Astrocyte (in vitro differentiated cells and primary cell): ENCODE measurements at regions not wholly inside any gene's neighbourhood (a gene's known extent, or its start where the extent isn't known, plus 50 kb on each side); places are given as distances from the start of the nearest gene placed in this dataset.

ENCODE experiments used
- DNase-seq: peaks from one replicate; pipeline ENCODE4 v3.0.0-alpha.2; 2010; ENCODE audit warnings: low read depth
- FAIRE-seq: peaks from 2 replicates; lab custom pipeline; 2011; peaks lifted over from hg19 to GRCh38; lab: Jason Lieb, UNC
- H2AFZ ChIP-seq: 2 replicates; pipeline ENCODE4 v1.6.0; 2012; ENCODE audit warnings: low read depth, low read length, inconsistent platforms
- H3K27ac ChIP-seq: 2 replicates; pipeline ENCODE4 v1.5.1; 2011; ENCODE audit warnings: low read depth, low read length, inconsistent platforms
- H3K27me3 ChIP-seq: 2 replicates; pipeline ENCODE4 v1.6.0; 2011; ENCODE audit warnings: low read length, inconsistent platforms; ENCODE audit not compliant: insufficient read depth
- H3K36me3 ChIP-seq: 2 replicates; pipeline ENCODE4 v1.5.1; 2011; ENCODE audit warnings: low read length, inconsistent platforms; ENCODE audit not compliant: insufficient read depth
- H3K4me1 ChIP-seq: 2 replicates; pipeline ENCODE4 v1.5.1; 2011; ENCODE audit warnings: low read length, inconsistent platforms; ENCODE audit not compliant: insufficient read depth
- H3K4me2 ChIP-seq: 2 replicates; pipeline ENCODE4 v1.6.0; 2012; ENCODE audit warnings: low read length, inconsistent platforms
- H3K4me3 ChIP-seq: 2 replicates; pipeline ENCODE4 v1.5.1; 2011; ENCODE audit warnings: low read depth, mild to moderate bottlenecking, low read length, inconsistent platforms; ENCODE audit not compliant: insufficient read depth
- H3K79me2 ChIP-seq: 2 replicates; pipeline ENCODE4 v1.6.0; 2012; ENCODE audit warnings: mild to moderate bottlenecking, low read length, inconsistent platforms; ENCODE audit not compliant: insufficient read depth
- H3K9ac ChIP-seq: 2 replicates; pipeline ENCODE4 v1.6.0; 2012; ENCODE audit warnings: mild to moderate bottlenecking, low read length, inconsistent platforms
- H3K9me3 ChIP-seq: 2 replicates; pipeline ENCODE4 v1.5.1; 2012; ENCODE audit warnings: low read depth, mild to moderate bottlenecking, low read length, inconsistent platforms; ENCODE audit not compliant: insufficient read depth
- H4K20me1 ChIP-seq: 2 replicates; pipeline ENCODE4 v1.6.0; 2012; ENCODE audit warnings: low read length, inconsistent platforms; ENCODE audit not compliant: insufficient read depth
- H3K27ac Mint-ChIP-seq: one replicate; pipeline ENCODE4 v1.8.0; 2021; ENCODE audit warnings: mild to moderate bottlenecking, mixed read lengths; ENCODE audit not compliant: unreplicated experiment
- H3K27me3 Mint-ChIP-seq: one replicate; pipeline ENCODE4 v1.8.0; 2021; ENCODE audit warnings: low read depth, mixed read lengths; ENCODE audit not compliant: unreplicated experiment
- H3K36me3 Mint-ChIP-seq: one replicate; pipeline ENCODE4 v1.8.0; 2021; ENCODE audit warnings: low read depth, mixed read lengths; ENCODE audit not compliant: unreplicated experiment
- H3K4me1 Mint-ChIP-seq: one replicate; pipeline ENCODE4 v1.8.0; 2021; ENCODE audit warnings: low read depth, mixed read lengths; ENCODE audit not compliant: unreplicated experiment
- H3K4me3 Mint-ChIP-seq: one replicate; pipeline ENCODE4 v1.8.0; 2021; ENCODE audit warnings: mild to moderate bottlenecking, moderate library complexity, mixed read lengths; ENCODE audit not compliant: unreplicated experiment
- H3K9me3 Mint-ChIP-seq: one replicate; pipeline ENCODE4 v1.8.0; 2021; ENCODE audit warnings: mild to moderate bottlenecking, mixed read lengths; ENCODE audit not compliant: unreplicated experiment
- EZH2 ChIP-seq: IDR thresholded peaks from 2 replicates; pipeline ENCODE4 v1.6.1; 2012; ENCODE audit warnings: mild to moderate bottlenecking, low read length, inconsistent platforms; ENCODE audit not compliant: insufficient read depth
- TF ChIP-seq, protein P1 (sequence below): IDR thresholded peaks from 2 replicates; pipeline ENCODE4 v1.5.1; 2011; ENCODE audit warnings: low read depth, mild to moderate bottlenecking, inconsistent platforms, low read length, moderate library complexity; ENCODE audit not compliant: insufficient read depth

- Histone ChIP-seq H3K27ac (no peak overlapping the region), H3K4me1 (no peaks in the 10 kb centered on the region), H2AFZ (no peak overlapping the region), H3K27me3 (peaks cover 9% of the 10 kb centered on the region), H3K9me3 (no peaks in the 10 kb centered on the region), H3K4me3 (no peak overlapping the region), H3K9ac (no peak overlapping the region), H3K79me2 (no peaks in the 10 kb centered on the region), H3K36me3 (no peaks in the 10 kb centered on the region), H4K20me1 (no peaks in the 10 kb centered on the region), H3K4me2 (no peak overlapping the region)
- peaks cover 2% of the 10 kb centered on the region for H3K9me3 Mint-ChIP-seq
- H3K27me3 Mint-ChIP-seq, result peaks cover 45% of the 10 kb centered on the region
- no peak overlapping the region for H3K4me3 Mint-ChIP-seq
- TF ChIP-seq, protein P1, sequence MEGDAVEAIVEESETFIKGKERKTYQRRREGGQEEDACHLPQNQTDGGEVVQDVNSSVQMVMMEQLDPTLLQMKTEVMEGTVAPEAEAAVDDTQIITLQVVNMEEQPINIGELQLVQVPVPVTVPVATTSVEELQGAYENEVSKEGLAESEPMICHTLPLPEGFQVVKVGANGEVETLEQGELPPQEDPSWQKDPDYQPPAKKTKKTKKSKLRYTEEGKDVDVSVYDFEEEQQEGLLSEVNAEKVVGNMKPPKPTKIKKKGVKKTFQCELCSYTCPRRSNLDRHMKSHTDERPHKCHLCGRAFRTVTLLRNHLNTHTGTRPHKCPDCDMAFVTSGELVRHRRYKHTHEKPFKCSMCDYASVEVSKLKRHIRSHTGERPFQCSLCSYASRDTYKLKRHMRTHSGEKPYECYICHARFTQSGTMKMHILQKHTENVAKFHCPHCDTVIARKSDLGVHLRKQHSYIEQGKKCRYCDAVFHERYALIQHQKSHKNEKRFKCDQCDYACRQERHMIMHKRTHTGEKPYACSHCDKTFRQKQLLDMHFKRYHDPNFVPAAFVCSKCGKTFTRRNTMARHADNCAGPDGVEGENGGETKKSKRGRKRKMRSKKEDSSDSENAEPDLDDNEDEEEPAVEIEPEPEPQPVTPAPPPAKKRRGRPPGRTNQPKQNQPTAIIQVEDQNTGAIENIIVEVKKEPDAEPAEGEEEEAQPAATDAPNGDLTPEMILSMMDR, result no peak
- TF ChIP-seq EZH2, result no peak
- no peaks in the 10 kb centered on the region for H3K4me1 Mint-ChIP-seq
- H3K27ac Mint-ChIP-seq, result no peak overlapping the region
- FAIRE-seq (no peak), DNase-seq (no peak)
- no peaks in the 10 kb centered on the region for H3K36me3 Mint-ChIP-seq
Measured at GRCh38 chr1:34371829-34372532, 195.3 kb downstream of the C1orf94 start.

DNA sequence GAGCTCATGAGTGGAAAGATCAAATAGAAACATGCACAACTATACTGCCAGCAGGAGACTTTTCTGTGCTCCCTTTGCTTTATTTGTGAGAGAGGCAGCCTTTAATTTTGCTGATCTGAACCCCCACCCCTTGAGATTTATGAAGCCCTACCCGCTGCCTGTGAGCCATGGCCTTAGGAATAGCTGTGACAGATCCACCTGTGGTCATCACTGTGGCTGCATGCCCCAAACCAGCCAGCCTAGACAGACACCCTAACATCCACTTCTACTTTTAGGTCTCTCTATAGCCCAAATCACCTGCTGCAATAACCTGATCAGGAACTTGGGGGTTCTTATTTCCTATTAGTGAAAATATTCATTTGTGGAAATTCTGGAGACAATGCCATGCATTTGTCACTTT is 196.2 kb downstream of the C1orf94 start:
- Histone ChIP-seq H3K4me3 (no peak overlapping the region), H3K36me3 (no peaks in the 10 kb centered on the region), H3K9me3 (no peaks in the 10 kb centered on the region), H3K79me2 (no peaks in the 10 kb centered on the region), H3K27me3 (peaks cover 9% of the 10 kb centered on the region), H2AFZ (no peak overlapping the region), H3K27ac (no peak overlapping the region), H3K9ac (no peak overlapping the region), H4K20me1 (no peaks in the 10 kb centered on the region), H3K4me2 (no peak overlapping the region), H3K4me1 (no peaks in the 10 kb centered on the region)
- H3K9me3 Mint-ChIP-seq, result peaks cover 2% of the 10 kb centered on the region
- no peak for FAIRE-seq
- no peaks in the 10 kb centered on the region for H3K36me3 Mint-ChIP-seq
- no peak overlapping the region for H3K27ac Mint-ChIP-seq
- peaks cover 46% of the 10 kb centered on the region for H3K27me3 Mint-ChIP-seq
- TF ChIP-seq, protein P1, result no peak
- no peak for TF ChIP-seq EZH2
- no peak overlapping the region for H3K4me3 Mint-ChIP-seq
- no peaks in the 10 kb centered on the region for H3K4me1 Mint-ChIP-seq
- DNase-seq, result no peak

DNA sequence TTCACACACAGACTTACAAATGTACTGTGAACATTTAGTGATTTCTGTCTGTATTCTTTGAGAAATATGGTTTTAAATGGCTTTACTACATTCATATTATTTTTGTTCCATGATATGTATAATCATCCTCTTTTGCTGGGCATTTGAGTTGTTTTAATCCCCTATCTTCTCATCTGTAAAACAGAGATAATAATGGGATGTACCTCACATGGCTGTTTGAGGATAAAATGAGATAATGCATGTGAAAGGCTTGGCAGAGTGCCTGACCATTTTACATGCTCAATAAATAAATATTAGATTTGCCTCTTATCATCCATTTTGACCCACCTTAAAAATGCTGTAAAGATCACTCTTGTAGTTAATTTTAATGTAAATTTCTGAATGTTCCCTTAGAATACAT is 197.2 kb downstream of the C1orf94 start:
- no peaks in the 10 kb centered on the region for H3K79me2 ChIP-seq
- H3K4me3 ChIP-seq, result no peak overlapping the region
- no peaks in the 10 kb centered on the region for H3K36me3 ChIP-seq
- no peak overlapping the region for H3K4me2 ChIP-seq
- peaks cover 37% of the 10 kb centered on the region for H3K27me3 Mint-ChIP-seq
- FAIRE-seq, result no peak
- peaks cover 2% of the 10 kb centered on the region for H3K9me3 Mint-ChIP-seq
- TF ChIP-seq EZH2, result no peak
- TF ChIP-seq, protein P1, result no peak
- no peak overlapping the region for H2AFZ ChIP-seq
- no peak for DNase-seq
- H4K20me1 ChIP-seq, result no peaks in the 10 kb centered on the region
- H3K4me1 ChIP-seq, result peaks cover 2% of the 10 kb centered on the region
- H3K27me3 ChIP-seq, result peaks cover 9% of the 10 kb centered on the region
- H3K9me3 ChIP-seq, result no peaks in the 10 kb centered on the region
- no peak overlapping the region for H3K9ac ChIP-seq
- peaks cover 4% of the 10 kb centered on the region for H3K4me1 Mint-ChIP-seq
- H3K27ac ChIP-seq, result no peak overlapping the region
- no peak overlapping the region for H3K27ac Mint-ChIP-seq
- H3K4me3 Mint-ChIP-seq, result no peak overlapping the region
- H3K36me3 Mint-ChIP-seq, result no peaks in the 10 kb centered on the region
